ENCODE measurements at regions not wholly inside any gene's neighbourhood (a gene's known extent, or its start where the extent isn't known, plus 50 kb on each side); places are given as distances from the start of the nearest gene placed in this dataset.
"Not testable (repeated sequence)": the region's sequence is repeated elsewhere in the genome, so short reads cannot be mapped to it uniquely, and the experiment has no call there.

GRCh38 chr11:71154261-71154805 lies 98.0 kb downstream of the SHANK2 start:
- no peaks in the 10 kb centered on the region for H3K9me3 Mint-ChIP-seq (ENCODE audit: unreplicated experiment)
- peaks cover 18% of the 10 kb centered on the region for H3K27me3 Mint-ChIP-seq (ENCODE audit: unreplicated experiment)
- H3K36me3 Mint-ChIP-seq (ENCODE audit: unreplicated experiment): no peaks in the 10 kb centered on the region
- peaks cover 6% of the 10 kb centered on the region for H3K4me1 Mint-ChIP-seq (ENCODE audit: unreplicated experiment)
- no peak for DNase-seq (ENCODE audit: extremely low spot score, unreplicated experiment)
- no peak overlapping the region for H3K4me3 Mint-ChIP-seq (ENCODE audit: unreplicated experiment)
- no peak overlapping the region for H3K27ac Mint-ChIP-seq (ENCODE audit: unreplicated experiment)
- TF ChIP-seq CTCF (IDR thresholded peaks at IDR 0.05): no peak

DNA sequence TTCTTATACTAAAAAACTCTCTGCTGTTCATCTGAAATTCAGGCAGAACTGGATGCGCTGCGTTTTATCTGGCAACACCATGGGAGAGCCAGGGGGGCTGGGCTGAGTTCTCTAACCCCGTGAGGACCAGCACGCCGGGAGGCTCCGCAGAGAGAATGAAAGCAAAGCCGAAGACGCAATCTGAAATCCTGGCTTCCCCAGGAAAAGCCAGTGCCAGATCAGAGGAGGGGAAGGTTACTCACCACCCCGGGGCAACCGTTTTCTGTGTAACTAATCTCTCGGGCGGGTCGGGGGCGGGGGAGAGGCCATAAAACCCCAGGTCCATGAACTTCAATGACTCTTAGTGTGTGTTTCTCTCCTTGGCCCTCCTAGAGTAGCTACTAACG lies 99.4 kb downstream of the SHANK2 start:
- no peak for DNase-seq (ENCODE audit: extremely low spot score, unreplicated experiment)
- no peak overlapping the region for H3K27ac Mint-ChIP-seq (ENCODE audit: unreplicated experiment)
- TF ChIP-seq CTCF (IDR thresholded peaks at IDR 0.05): no peak
- H3K9me3 Mint-ChIP-seq (ENCODE audit: unreplicated experiment): no peaks in the 10 kb centered on the region
- H3K36me3 Mint-ChIP-seq (ENCODE audit: unreplicated experiment): no peaks in the 10 kb centered on the region
- H3K27me3 Mint-ChIP-seq (ENCODE audit: unreplicated experiment): peaks cover 18% of the 10 kb centered on the region
- H3K4me3 Mint-ChIP-seq (ENCODE audit: unreplicated experiment): peak overlapping the region; percentile 45
- H3K4me1 Mint-ChIP-seq (ENCODE audit: unreplicated experiment): peaks cover 6% of the 10 kb centered on the region

DNA sequence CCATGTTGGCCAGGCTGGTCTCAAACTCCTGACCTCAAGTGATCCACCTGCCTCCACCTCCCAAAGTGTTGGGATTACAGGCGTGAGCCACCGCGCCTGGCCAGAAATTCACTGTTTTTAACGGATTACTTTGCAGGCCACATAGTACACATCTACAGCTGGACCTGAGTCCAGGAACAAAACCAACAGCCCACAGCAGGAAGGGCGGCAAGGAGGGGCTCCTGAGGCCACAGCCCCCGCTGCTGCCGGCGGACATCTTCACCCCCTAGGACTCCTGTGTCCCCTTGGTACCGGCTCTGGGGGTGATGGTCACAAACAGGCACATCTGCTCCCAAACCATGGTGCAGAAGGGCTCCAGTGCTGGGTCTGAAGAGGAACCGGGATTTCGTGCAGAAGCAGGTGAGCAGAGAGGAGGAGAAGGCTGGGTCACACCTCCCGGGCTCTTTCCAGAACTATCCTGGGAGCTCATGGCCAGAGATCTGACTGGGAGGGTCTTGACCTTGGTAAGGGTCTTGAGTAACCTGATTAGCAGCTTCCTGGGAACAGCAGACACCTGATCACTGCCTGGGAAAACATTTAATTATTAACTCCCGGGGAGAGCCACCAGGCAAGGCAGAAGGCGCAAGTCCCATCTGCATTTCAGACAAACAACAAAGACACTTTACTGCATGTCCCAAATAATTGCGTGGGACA lies 99.9 kb downstream of the SHANK2 start:
- H3K4me1 Mint-ChIP-seq (ENCODE audit: unreplicated experiment); H3K27ac Mint-ChIP-seq (ENCODE audit: unreplicated experiment); DNase-seq (ENCODE audit: extremely low spot score, unreplicated experiment); H3K36me3 Mint-ChIP-seq (ENCODE audit: unreplicated experiment); H3K9me3 Mint-ChIP-seq (ENCODE audit: unreplicated experiment): not testable (repeated sequence)
- H3K4me3 Mint-ChIP-seq (ENCODE audit: unreplicated experiment): peak overlapping the region; percentile 45
- peaks cover 18% of the 10 kb centered on the region for H3K27me3 Mint-ChIP-seq (ENCODE audit: unreplicated experiment)

GRCh38 chr11:71151561-71151960 lies 100.8 kb downstream of the SHANK2 start:
- TF ChIP-seq CTCF (IDR thresholded peaks at IDR 0.05): no peak
- H3K36me3 Mint-ChIP-seq (ENCODE audit: unreplicated experiment): no peaks in the 10 kb centered on the region
- H3K4me1 Mint-ChIP-seq (ENCODE audit: unreplicated experiment): peaks cover 6% of the 10 kb centered on the region
- H3K4me3 Mint-ChIP-seq (ENCODE audit: unreplicated experiment): no peak overlapping the region
- no peak for DNase-seq (ENCODE audit: extremely low spot score, unreplicated experiment)
- H3K27ac Mint-ChIP-seq (ENCODE audit: unreplicated experiment): no peak overlapping the region
- H3K27me3 Mint-ChIP-seq (ENCODE audit: unreplicated experiment): peaks cover 18% of the 10 kb centered on the region
- no peaks in the 10 kb centered on the region for H3K9me3 Mint-ChIP-seq (ENCODE audit: unreplicated experiment)

DNA sequence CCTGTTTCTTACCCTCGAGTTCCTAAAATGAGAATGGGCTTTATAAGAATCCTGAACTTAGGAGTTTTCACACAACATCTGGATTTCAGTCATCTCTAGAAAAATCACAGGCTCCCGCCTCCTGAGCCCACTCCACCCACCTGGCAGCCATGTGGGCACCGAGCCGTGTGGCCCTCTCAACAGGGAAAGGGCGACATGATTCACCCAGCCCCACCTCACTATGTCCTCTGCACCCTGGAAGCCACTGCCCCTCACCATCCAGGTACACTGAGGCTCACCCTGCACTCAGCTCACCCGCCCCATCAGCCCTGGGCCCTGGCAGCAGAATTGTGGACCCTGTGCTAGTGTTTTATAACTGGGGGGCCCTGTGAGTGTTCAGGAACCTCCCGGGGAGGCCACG lies 101.5 kb downstream of the SHANK2 start:
- DNase-seq (ENCODE audit: extremely low spot score, unreplicated experiment): no peak
- no peak overlapping the region for H3K27ac Mint-ChIP-seq (ENCODE audit: unreplicated experiment)
- no peak overlapping the region for H3K4me3 Mint-ChIP-seq (ENCODE audit: unreplicated experiment)
- H3K36me3 Mint-ChIP-seq (ENCODE audit: unreplicated experiment): no peaks in the 10 kb centered on the region
- peaks cover 6% of the 10 kb centered on the region for H3K4me1 Mint-ChIP-seq (ENCODE audit: unreplicated experiment)
- no peak for TF ChIP-seq CTCF (IDR thresholded peaks at IDR 0.05)
- H3K27me3 Mint-ChIP-seq (ENCODE audit: unreplicated experiment): peaks cover 18% of the 10 kb centered on the region
- no peaks in the 10 kb centered on the region for H3K9me3 Mint-ChIP-seq (ENCODE audit: unreplicated experiment)

Measured in osteocyte (in vitro differentiated cells).